NCI-H510A (cell line): ENCODE measurements at regions not wholly inside any gene's neighbourhood (a gene's known extent, or its start where the extent isn't known, plus 50 kb on each side); places are given as distances from the start of the nearest gene placed in this dataset.

Experiments
- DNase-seq: peaks from one replicate; lab custom pipeline; 2025; lab: John Stamatoyannopoulos, UW

DNA sequence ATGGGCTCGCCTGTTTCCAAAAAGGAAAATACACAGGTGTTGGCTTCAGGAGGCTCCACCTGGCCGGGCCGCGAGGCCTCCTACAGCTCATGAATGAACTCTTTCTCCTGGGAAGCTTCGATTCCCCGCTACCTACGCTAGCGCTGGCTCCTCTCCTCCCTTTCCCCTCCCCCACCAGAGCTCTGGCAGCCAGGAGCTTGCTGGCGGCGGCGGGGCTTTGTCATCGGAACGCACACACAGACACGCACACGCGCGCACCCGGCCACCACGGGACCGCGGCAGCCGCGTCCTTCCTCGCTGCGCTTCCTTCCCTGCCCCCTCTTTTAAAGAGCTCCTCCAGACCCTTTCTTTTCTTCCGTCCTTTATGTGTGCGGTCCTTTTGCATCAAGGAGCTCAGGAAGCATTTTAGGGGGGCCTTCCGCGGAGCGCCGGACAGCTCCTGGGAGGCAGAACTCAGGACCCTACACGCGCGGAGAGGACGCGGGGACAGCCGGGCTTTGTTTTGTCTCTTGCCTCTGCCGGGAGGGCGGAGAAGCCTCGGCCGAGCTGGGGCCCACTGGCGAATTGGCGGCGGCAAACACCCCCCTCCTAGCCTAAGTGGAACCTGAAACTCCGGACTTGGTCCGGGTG, 70.2 kb upstream of the BCOR start:
- peak; percentile 56 for DNase-seq

DNA sequence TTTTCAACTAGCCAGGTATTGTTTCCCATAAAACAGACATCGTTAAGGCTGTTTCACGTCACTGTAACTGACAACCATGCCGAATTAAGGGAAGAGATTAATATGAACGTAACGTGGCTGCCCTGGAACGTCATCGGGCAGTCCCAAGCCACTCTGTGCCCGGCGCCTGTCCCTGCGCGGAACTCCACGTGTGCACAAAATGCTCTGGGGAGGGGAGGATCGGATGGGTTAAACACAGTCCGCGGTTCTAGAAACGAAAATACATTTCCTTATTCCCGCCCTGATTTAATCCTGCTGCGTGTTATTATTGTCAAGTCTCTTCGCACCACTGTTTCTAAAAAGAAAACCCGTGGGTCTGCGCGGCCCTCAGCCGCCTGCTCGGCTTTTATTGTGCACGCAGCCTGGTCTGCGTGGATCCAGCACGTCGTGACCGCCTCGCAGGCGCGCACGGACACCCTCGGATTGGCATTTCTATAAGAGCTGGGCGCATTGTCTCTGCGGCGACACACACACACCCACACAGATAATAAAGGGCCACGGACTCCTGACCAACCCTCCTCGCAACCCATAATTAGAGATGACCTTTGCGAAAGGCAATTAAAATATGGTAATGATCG, 69.6 kb upstream of the BCOR start:
- DNase-seq: no peak

- peak; percentile 49 for DNase-seq
These were observed 68.8 kb upstream of the BCOR start for GRCh38 chrX:40166582-40166981.

DNA sequence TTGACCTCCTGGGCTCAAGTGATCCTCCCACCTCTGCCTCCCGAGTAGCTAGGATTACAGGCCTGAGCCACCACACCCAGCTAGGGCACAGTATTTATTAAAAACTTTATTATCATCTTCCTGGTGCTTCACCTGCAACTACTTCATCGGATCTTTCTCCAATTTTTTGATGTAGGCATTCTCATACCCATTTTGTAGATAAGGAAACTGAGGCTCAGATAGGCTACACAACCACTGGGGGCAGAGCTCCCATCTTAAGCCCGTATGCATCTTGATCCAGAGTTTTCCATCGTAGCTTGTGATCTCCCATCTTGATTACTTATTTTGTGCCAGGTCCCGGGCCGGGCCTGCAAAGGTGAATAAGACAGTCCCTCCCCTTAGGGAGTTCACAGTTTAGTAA, 68.1 kb upstream of the BCOR start:
- DNase-seq: no peak

- no peak for DNase-seq
These were observed 67.4 kb upstream of the BCOR start for GRCh38 chrX:40165206-40165605.

- no peak for DNase-seq
These were observed 67.0 kb upstream of the BCOR start for GRCh38 chrX:40164751-40165150.

DNA sequence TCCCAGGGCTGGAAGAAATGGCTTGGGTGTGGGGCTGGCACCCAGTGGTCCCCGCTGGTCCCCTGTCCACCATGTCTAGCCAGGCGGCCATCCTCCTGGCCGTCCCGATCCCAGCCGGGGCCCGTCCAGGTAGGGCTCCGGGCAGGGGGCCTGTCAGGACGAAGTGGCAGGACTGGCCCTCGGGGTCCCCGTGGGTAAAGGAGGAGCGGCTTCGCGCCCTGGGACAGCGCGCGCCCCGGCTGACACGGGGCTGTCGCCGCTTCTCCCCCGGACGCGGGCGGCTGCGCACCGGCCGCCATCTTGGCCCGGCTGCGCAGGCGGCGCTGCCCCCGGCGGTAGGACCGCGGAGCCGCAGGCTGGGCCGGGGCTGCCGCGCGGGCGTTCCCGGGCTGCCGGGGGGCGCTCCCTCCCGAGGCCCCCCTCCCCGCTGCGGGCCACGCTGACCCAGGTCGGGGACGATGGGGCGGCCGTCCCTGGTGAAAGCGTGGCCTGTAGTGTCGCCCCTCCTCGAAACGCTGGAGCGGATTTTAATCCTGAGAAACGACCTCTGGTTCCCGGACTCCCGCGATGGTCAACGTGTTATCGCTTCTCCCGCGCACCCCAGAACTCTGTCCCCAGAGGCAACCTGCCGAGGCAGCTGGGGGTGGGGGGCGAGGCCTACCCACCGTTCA, 60.4 kb upstream of the BCOR start:
- no peak for DNase-seq

DNA sequence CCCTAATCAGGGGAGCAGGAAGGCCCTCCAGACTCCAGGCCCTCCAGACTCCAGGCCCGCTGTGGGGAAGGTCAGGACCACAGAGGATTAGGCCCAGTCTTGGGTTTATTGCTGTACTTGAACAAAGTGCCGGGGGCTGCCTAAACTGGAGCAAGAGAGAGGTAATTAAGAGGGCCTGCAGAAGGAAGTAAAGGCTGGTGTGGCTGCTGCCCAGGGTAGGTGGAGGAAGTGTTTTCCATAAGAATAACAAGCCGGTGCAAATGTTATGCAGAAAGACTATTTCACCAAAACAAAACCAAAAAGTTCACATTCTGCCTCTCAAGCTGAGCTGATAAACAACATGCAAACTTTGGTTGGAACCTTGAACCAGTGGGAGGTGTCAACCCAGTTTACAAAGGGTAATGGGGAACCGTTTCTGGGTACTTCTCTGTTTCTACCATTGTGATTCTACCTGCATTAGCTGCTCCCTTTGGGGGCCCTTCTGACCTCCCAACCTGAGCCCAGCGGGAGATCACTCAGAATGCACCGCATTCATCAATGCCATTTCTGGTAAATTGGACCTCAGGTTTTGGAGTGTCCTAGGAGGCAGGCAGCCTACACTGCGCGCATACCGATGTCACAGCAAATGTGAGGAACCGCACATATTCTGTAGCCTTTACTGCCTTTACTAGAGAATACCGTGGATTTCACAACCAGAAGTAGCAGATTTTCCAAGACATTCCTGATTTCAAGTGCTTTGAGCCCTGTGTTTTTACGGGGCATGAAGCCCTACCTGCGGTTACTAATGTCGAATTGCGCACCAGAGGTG, 59.7 kb upstream of the BCOR start:
- DNase-seq: no peak

GRCh38 chrX:40156470-40157227, 58.9 kb upstream of the BCOR start:
- no peak for DNase-seq

- DNase-seq: no peak
These were observed 58.1 kb upstream of the BCOR start for GRCh38 chrX:40155589-40156469.

DNA sequence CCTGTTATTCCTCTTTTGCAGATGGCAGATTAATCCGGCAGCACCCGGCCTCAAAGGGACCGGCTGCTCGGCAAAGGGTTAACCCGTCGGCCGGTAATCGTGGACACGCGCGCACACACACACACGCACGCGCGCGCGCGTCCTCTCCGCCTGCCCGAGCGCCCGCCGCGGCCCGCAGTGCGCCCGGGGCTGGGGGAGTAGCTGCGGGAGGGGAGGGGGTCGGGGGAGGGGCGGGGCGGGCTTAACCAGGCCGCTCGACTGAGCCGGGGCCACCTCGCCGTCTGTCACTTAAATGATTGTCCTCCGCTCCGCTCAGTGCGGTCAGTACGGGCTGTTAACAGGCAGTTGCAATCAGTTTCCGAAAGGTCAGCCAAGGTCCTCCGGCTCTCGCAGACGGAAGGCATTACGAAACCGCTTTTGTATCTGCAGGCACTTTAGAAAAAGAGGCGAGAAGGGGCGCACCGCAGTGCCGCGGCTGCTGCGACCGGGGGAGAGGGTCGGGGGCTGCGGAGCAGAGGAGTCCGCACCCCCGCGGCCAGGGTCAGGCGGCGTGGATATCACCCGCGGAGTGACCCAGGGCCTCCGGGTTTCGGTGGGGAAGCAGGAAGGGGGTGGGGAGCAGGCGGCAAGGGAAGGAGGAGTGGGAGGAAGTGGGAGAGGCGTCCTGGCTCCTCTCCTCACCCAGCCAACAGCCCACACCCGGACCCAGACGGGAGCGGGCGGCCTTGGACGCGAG, 57.3 kb upstream of the BCOR start:
- DNase-seq: peak; percentile 36

- peak; percentile 55 for DNase-seq
These were observed 56.6 kb upstream of the BCOR start for GRCh38 chrX:40154250-40154852.

DNA sequence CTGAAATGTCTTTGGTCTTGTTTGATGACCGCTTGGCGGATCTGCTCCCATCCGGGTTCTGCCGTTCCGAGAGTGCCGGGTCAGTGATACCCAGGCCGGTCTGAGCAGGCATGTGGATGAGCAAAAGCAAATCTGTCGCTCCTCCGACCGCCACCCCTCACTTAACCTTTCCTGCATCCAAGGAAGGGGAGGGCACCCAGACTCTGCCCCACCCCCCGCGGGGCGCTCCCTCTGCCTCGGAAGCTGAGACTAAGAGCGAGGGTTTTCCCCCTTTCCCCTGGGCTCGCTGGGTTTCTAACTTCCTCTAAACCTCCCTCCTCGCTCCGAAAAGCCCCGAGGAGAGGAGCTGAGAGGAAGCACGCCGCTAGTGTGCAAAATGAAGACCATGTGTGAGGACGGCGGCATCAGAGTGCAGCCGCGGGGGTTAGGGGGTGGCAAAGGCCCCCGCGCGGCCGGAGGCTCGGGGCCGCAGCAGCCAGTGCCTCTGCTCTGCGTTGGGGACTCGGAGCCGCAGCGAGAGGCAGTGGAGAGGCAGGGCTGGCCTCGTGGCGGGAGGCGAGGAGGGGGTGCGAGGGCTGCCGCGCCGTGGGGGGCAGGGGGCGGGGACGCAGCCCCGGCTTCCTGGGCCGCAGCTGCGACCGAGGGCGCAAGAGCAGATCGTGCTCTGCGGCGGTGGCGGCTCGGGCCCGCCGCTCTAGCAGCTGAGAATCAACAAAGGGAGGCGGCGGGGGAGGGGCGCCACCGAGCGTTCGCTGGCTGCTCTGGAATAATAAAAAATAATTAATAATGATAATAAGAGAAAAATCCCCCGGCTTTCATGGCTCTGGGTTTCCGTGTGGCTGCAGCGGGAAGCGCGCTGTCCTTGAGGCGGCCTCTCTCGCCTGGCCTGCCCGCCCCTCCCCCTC, 55.8 kb upstream of the BCOR start:
- DNase-seq: peak; percentile 55

DNA sequence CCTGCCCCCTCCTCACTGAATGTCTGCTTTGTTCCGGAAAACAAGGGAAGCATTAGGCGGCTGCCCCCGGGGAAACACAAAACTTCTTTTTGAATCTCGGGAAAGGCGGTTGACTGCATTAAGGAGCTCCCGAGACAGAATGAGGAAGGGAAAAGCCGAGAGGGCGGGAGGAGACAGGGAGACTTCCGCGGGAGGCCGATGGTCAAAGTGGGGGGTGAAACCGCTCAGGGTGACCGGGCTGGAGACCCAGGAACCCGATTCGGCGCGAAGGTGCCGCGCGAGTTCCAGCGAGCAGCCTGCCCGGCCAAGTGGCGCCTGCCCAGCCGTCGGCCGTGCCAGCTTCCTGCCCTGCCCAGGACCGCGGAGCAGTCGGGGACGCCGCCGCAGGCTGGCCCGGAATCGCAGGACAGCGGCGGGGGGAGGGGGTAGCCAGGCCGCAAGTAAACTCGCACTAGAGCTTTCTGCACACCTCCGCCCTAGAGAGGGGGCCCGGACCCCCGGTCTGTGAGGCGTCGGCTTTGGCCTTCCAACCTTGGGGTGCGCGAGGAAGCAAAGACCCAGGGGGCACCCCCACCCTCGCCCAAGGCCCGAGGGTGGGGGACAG, 55.1 kb upstream of the BCOR start:
- no peak for DNase-seq

- DNase-seq: no peak
These were observed 54.5 kb upstream of the BCOR start for GRCh38 chrX:40152173-40152711.

DNA sequence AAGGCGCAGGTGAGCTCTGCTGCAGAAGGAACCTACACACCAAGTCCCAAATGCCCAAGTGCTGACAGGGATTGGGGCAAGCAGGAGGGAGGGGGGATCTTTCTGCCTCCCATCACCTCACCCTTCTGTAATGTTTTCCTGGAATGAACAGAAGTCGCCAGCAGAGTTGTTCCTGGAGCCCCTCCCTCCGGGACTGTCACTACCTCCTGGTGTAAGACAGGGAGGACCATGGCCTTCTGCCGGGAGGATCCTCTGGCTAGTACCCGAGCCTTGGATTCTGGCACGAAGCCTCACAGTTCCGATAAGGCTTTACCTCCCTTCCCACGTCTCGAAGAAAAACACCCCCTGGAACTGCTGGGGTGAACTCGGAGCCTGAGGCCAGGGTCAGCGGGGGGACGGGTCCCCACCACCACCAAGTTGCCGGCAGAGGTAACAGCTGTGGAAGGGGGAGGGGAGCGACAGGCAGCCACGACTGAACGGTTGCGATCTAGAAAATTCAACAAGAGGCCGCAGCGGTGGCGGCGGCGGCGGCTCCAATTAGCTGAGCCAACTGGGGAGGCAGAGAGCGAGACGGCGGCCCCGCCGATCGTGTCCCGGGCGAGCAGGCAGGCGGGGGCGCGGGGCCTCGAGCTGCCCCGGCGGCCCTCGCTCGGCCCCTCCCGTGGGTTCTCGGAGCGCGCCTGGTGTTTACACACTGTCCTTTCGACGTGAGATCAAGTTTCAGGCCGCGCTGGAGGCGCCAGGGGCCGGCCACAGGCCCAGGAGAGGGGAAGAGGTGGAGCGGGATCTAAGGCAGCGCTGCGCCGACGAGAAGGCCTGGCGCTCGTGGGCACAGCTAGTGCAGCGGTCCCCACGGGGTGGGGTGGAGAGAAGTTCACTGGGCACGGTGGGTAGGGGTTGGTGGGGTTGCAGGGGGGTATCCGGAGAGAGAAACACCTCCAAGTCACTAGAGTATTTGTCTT, 53.7 kb upstream of the BCOR start:
- DNase-seq: peak; percentile 64

- DNase-seq: no peak
These were observed 52.7 kb upstream of the BCOR start for GRCh38 chrX:40150503-40150902.
